NCI-H748 (cell line): ENCODE measurements at regions not wholly inside any gene's neighbourhood (a gene's known extent, or its start where the extent isn't known, plus 50 kb on each side); places are given as distances from the start of the nearest gene placed in this dataset.

Source experiments
- DNase-seq: peaks from one replicate; lab custom pipeline; 2025; ENCODE audit not compliant: unreplicated experiment; lab: John Stamatoyannopoulos, UW

- DNase-seq: no peak
Measured at GRCh38 chr1:82195245-82195644, 394.5 kb downstream of the ADGRL2 start.

- DNase-seq: no peak
Measured at GRCh38 chr1:82185084-82185483, 384.4 kb downstream of the ADGRL2 start.

DNA sequence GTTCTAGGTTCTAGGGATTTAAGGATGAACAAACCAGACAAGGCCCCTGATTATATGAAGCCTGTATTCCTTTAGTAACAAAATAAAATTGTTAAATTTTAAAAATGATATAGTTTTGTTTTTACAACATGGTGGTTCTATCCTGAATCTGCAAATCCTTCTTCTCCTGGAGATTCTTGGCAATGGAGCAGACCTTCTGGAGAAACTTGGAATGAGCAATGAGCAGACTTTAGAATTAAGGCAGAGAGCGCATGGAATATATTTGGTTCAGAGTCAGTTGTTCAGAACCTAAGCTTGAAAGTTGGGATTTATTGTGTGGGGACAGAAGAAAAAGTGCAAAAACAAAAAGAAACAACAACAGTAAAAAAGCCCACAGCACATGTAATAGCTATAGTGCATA is 381.1 kb downstream of the ADGRL2 start:
- no peak for DNase-seq

GRCh38 chr1:82179131-82179530 is 378.4 kb downstream of the ADGRL2 start:
- no peak for DNase-seq

- no peak for DNase-seq
Measured at GRCh38 chr1:82177192-82177591, 376.5 kb downstream of the ADGRL2 start.

DNA sequence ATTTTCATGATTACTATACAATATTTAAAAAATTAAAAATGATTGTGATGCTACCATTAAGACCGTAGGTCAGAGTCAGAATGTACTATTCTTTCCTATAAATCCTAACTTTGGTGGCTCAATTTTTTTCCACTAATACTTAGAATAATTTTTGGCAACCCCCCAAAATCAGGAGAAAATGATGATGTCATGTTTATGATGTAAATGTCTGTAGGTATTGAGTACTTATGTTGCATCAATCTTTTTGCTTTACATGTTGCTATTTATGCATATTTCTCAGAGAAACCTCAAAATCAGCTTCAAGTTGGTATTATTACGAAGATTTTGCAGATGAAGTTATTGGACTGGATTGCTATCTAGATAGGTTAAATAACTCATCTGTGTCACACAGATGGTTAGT is 371.2 kb downstream of the ADGRL2 start:
- DNase-seq: no peak

- DNase-seq: no peak
Measured at GRCh38 chr1:82168482-82168881, 367.7 kb downstream of the ADGRL2 start.

- no peak for DNase-seq
Measured at GRCh38 chr1:82165304-82165703, 364.6 kb downstream of the ADGRL2 start.

GRCh38 chr1:82162486-82163420 is 362.0 kb downstream of the ADGRL2 start:
- peak; percentile 3 for DNase-seq

DNA sequence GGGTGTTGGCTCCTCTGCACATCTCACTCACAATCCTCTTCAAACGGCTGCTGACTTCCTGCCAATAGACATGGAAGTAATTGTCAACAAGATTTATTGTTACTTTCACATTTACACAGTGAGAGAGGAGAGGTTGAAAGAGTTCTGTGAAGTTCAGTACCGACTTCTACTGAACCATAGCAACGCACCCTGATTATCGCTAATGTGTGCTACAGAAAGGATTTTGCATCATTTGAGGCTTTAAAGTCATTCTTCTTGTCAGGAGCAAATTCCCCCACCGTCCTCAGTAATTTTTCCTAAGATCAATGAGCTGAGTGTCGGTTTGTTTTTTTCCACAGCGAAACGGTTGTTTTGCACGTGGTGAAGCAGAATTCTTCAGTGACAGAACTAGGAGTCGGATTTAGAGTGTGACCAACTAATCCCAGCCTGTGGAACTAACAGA is 361.0 kb downstream of the ADGRL2 start:
- DNase-seq: peak; percentile 51

DNA sequence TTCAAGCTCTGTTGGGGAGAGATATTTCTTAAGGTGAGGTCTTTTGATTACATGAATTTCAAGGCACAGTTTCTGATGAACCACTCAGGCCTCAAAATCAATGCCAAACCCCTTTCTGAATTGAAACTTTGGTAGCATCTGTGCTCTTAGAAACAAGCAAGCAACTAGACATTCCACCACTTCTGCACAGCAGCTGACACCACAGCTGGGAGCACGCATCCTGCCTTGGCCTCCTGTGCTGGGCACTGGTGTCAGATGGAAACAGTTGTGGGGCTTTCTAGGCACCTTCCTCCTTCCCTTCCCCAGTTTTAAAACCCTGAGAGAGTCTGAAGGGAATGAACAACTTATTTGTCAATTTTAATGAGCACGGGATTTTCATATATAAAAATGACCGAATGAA is 360.2 kb downstream of the ADGRL2 start:
- no peak for DNase-seq

DNA sequence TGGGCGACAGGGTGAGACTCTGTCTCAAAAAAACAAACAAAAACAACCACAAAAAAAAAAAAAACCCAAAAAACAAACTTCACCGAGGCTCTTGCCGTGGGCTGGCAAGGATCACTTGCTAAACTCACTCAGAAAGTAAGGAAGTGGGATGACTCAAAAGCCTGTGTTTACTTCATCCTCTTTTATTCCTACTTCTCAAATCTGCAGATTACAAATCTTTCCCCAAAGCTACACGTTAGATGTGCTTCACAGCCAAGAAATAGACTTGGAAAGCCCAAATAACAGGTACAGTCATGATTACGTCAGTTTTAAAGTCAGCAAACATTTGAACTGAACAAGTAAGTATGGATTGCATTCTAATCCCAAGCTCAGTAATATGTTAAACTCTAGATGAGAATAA is 359.3 kb downstream of the ADGRL2 start:
- DNase-seq: no peak

- no peak for DNase-seq
Measured at GRCh38 chr1:82158981-82159380, 358.2 kb downstream of the ADGRL2 start.

- DNase-seq: no peak
Measured at GRCh38 chr1:82154219-82154970, 353.7 kb downstream of the ADGRL2 start.

- no peak for DNase-seq
Measured at GRCh38 chr1:82153752-82154151, 353.0 kb downstream of the ADGRL2 start.

- no peak for DNase-seq
Measured at GRCh38 chr1:82153272-82153629, 352.5 kb downstream of the ADGRL2 start.

GRCh38 chr1:82152356-82153271 is 351.9 kb downstream of the ADGRL2 start:
- no peak for DNase-seq

GRCh38 chr1:82145656-82146055 is 344.9 kb downstream of the ADGRL2 start:
- DNase-seq: no peak

DNA sequence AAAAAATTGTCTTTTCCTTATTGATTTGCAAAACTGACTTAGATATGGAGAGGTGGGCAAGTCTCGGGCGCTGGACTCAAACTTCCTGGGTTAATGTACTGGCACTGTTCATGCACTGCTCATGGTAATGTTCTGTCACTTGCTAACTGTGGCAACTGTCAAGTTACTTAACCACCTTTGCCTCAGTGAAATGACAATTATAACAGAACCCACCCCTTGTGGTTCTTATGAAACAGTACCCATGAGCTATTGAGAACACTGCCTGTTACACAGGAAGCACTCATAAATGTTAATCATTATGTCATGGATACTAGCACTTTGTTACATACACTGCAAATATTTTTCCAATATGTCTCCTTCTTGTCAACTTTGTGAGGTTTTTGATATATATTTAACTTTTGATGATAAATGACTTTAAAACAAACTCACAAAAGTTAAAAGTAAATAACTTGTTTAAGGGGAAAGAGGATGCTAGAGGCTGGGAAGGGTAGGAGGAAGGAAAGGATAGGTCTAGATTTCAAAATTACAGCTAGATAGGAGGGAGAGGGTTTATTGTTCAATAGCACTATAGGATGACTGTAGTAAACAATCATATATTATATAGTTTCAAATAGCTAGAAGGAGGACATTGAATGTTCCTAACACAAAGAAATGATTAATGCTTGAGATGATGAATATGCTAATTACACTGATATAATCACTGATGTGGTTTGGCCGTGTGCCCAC is 342.5 kb downstream of the ADGRL2 start:
- DNase-seq: no peak

DNA sequence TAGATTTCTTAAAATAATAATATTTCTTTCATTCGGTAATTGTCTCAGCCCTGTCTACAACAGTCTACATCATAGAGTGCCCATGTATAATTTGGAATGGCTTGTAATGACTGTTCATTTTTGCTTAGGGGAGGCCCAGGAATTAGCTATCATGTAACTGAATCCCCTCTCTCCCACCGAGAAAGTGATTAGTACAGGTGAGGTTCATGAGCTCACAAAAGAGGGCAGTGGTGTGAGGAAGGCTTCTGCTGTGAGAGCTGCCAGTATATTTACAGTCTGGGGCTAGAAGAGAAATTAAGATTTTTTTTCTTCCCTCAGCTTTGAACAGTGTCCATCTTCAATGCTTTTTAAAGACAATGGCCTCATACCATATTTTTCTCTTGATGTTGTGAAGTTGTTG is 340.7 kb downstream of the ADGRL2 start:
- peak; percentile 3 for DNase-seq
